SU-DHL-6 (cell line): ENCODE measurements at regions not wholly inside any gene's neighbourhood (a gene's known extent, or its start where the extent isn't known, plus 50 kb on each side); places are given as distances from the start of the nearest gene placed in this dataset.

Experiments
- H2AFZ ChIP-seq: fragments of 200-600 bp; sonication (generic); 2 replicates; pipeline ENCODE4 v1.6.1; 2014; ENCODE audit warnings: low read depth, mild to moderate bottlenecking, moderate library complexity, mixed read lengths, antibody characterized with exemption, low read length; ENCODE audit not compliant: severe bottlenecking
- H3F3A ChIP-seq: fragments of 200-600 bp; shearing (Covaris generic); 2 replicates; pipeline ENCODE4 v1.6.0; 2016; ENCODE audit warnings: antibody characterized with exemption, mild to moderate bottlenecking; ENCODE audit not compliant: insufficient read depth
- H3K27ac ChIP-seq: fragments of 200-600 bp; sonication (generic); 2 replicates; pipeline ENCODE4 v1.5.1; 2016; ENCODE audit warnings: low read depth, mild to moderate bottlenecking, low read length, moderate library complexity, mixed read lengths
- H3K27me3 ChIP-seq: fragments of 200-600 bp; sonication (generic), shearing (Covaris generic); 2 replicates; pipeline ENCODE4 v1.6.0; 2014; ENCODE audit warnings: mild to moderate bottlenecking, low read length
- H3K36me3 ChIP-seq: fragments of 200-600 bp; sonication (generic); 2 replicates; pipeline ENCODE4 v1.6.1; 2014; ENCODE audit warnings: mild to moderate bottlenecking, low read length, mixed read lengths
- H3K4me2 ChIP-seq: fragments of 300-600, 200-600 bp; shearing (Covaris generic), sonication (generic); 2 replicates; pipeline ENCODE4 v1.6.0; 2014; ENCODE audit warnings: low read length, low read depth, mild to moderate bottlenecking; ENCODE audit not compliant: poor library complexity, severe bottlenecking
- H3K4me3 ChIP-seq: fragments of 200-600 bp; sonication (generic); 2 replicates; pipeline ENCODE4 v1.5.1; 2014; ENCODE audit warnings: antibody characterized with exemption, low read length, mild to moderate bottlenecking, mixed read lengths; ENCODE audit not compliant: insufficient read depth, poor library complexity, severe bottlenecking
- H3K79me2 ChIP-seq: fragments of 200-600 bp; sonication (generic); 2 replicates; pipeline ENCODE4 v1.6.1; 2014; ENCODE audit warnings: mild to moderate bottlenecking, low read length, moderate library complexity; ENCODE audit not compliant: insufficient read depth
- H3K9ac ChIP-seq: fragments of 200-600 bp; sonication (generic); 2 replicates; pipeline ENCODE4 v1.7.0; 2014; ENCODE audit warnings: mild to moderate bottlenecking, low read length
- H3K9me2 ChIP-seq: fragments of 200-600 bp; sonication (generic); replicated peaks from 2 replicates; pipeline ENCODE4 v1.6.1; 2014; ENCODE audit warnings: low read length; ENCODE audit not compliant: insufficient read depth
- H3K9me3 ChIP-seq: fragments of 200-600 bp; sonication (generic); 2 replicates; pipeline ENCODE4 v1.6.1; 2014; ENCODE audit warnings: low read length, mixed read lengths; ENCODE audit not compliant: insufficient read depth
- H4K20me1 ChIP-seq: fragments of 200-600 bp; sonication (generic); 2 replicates; pipeline ENCODE4 v1.6.1; 2014; ENCODE audit warnings: low read depth, mild to moderate bottlenecking, antibody characterized with exemption, low read length, moderate library complexity, mixed read lengths
- EZH2phosphoT487 ChIP-seq: fragments of 200-600 bp; sonication (generic), shearing (Covaris generic); conservative IDR thresholded peaks from 2 replicates; pipeline ENCODE4 v1.6.1; 2018; ENCODE audit warnings: mild to moderate bottlenecking, antibody characterized with exemption, low read length, moderate library complexity, mixed read lengths
- TF ChIP-seq, protein P1 (sequence below): fragments of 200-600 bp; sonication (generic); IDR thresholded peaks from one replicate; pipeline ENCODE4 v1.5.1; 2017; ENCODE audit warnings: antibody characterized with exemption, mild to moderate bottlenecking, low read length, moderate library complexity; ENCODE audit not compliant: insufficient read depth, poor library complexity, severe bottlenecking

DNA sequence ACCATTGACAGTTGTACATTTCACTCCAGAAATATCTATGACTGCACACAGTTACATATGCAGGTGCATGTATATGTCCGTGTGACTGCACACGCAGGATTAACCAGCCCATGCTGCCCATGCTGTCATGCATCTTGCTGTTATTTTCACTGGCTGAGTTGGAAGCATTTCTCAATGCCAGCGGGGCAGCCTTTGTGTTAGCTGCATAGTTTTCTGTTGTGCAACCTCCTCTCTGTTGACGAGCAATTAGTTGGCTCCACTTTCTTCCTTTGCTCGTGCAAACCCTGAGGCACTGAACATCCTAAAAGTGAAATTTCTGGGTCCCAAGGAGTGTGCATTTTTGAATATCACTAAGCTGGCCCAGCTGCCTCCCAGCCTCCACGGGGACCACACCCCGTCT, 133.4 kb upstream of the GLI2 start:
- Histone ChIP-seq H4K20me1 (no peaks in the 10 kb centered on the region), H3K79me2 (no peaks in the 10 kb centered on the region), H3K9me3 (no peaks in the 10 kb centered on the region), H3K9ac (no peak overlapping the region), H3K27me3 (no peaks in the 10 kb centered on the region), H3K27ac (no peak overlapping the region), H3K9me2 (no peaks in the 10 kb centered on the region), H2AFZ (no peak overlapping the region), H3K4me2 (no peak overlapping the region), H3K36me3 (no peaks in the 10 kb centered on the region), H3F3A (no peaks in the 10 kb centered on the region), H3K4me3 (no peak overlapping the region)
- TF ChIP-seq, protein P1, sequence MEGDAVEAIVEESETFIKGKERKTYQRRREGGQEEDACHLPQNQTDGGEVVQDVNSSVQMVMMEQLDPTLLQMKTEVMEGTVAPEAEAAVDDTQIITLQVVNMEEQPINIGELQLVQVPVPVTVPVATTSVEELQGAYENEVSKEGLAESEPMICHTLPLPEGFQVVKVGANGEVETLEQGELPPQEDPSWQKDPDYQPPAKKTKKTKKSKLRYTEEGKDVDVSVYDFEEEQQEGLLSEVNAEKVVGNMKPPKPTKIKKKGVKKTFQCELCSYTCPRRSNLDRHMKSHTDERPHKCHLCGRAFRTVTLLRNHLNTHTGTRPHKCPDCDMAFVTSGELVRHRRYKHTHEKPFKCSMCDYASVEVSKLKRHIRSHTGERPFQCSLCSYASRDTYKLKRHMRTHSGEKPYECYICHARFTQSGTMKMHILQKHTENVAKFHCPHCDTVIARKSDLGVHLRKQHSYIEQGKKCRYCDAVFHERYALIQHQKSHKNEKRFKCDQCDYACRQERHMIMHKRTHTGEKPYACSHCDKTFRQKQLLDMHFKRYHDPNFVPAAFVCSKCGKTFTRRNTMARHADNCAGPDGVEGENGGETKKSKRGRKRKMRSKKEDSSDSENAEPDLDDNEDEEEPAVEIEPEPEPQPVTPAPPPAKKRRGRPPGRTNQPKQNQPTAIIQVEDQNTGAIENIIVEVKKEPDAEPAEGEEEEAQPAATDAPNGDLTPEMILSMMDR, result no peak
- no peak for TF ChIP-seq EZH2phosphoT487

DNA sequence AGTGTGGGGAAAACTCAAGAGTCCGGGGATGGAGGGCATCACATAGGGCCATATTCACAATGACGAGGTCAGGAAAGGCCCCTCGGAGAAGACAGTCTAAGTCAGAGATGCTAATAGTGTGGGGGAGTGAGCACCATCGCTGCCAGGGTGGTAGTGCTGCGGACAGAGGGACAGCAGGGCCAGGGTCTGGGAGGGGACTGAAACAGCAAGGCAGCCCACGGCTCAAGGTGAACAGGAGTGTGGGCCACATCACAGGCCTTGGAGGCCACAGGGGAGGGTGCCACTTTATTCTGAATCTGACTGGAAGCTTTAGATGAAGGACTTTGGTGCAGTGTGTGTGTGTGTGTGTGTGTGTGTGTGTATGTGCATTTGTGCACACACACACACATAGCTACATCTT, 130.9 kb upstream of the GLI2 start:
- H3K4me2 ChIP-seq, result no peak overlapping the region
- H3K27me3 ChIP-seq, result no peaks in the 10 kb centered on the region
- no peak overlapping the region for H2AFZ ChIP-seq

DNA sequence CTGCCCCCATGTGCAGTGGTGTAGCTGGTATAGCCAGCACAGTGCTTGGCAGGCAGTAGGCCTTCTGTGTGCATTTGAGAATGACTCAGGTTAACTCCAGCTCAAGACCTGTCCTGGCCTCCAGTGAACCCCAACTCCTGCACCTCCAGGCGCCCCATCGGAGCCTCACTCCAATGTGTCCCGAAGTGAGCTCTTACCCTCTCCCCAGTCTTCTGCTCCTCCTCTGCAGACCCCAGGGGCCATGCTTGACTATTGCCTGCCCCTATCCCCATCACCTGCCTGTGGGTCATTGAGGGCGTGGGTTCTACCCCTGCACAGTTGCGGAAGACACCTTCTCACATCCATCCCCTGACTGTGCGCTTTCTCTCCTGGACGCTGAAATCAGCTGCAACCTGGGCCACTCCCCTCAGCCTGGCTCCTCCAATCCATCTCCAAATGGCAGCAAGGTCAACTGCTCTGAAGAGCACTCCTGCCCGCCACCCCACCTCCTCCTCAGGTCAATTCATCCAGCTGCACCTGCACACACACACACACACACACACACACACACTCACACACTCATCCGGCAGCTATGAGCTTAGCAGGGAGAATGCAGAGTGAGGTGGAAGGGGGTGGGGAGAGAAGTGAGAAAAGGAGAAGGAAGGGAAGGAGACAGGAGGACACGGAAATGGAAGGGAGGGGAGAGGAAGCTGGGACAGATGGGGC, 130.3 kb upstream of the GLI2 start:
- Histone ChIP-seq H3K9me3 (no peaks in the 10 kb centered on the region), H4K20me1 (no peaks in the 10 kb centered on the region), H3K4me3 (no peak overlapping the region), H3F3A (no peaks in the 10 kb centered on the region), H3K36me3 (no peaks in the 10 kb centered on the region), H3K79me2 (no peaks in the 10 kb centered on the region), H3K27ac (no peak overlapping the region), H3K4me2 (no peak overlapping the region), H2AFZ (no peak overlapping the region), H3K9me2 (no peaks in the 10 kb centered on the region), H3K9ac (no peak overlapping the region), H3K27me3 (no peaks in the 10 kb centered on the region)
- TF ChIP-seq EZH2phosphoT487, result no peak
- TF ChIP-seq, protein P1, result no peak

More for the DNA sequence above, 130.9 kb upstream of the GLI2 start:
- Histone ChIP-seq H3K9ac (no peak overlapping the region), H3K9me2 (no peaks in the 10 kb centered on the region), H3K27ac (no peak overlapping the region), H3F3A (no peaks in the 10 kb centered on the region), H3K36me3 (no peaks in the 10 kb centered on the region), H3K4me3 (no peak overlapping the region), H3K9me3 (no peaks in the 10 kb centered on the region), H3K79me2 (no peaks in the 10 kb centered on the region), H4K20me1 (no peaks in the 10 kb centered on the region)
- TF ChIP-seq, protein P1, result no peak
- no peak for TF ChIP-seq EZH2phosphoT487
